ENCODE measurements at regions not wholly inside any gene's neighbourhood (a gene's known extent, or its start where the extent isn't known, plus 50 kb on each side); places are given as distances from the start of the nearest gene placed in this dataset.

GRCh38 chr11:43130616-43131015 is 181.2 kb upstream of the API5 start:
- no peaks in the 10 kb centered on the region for H3K9me3 ChIP-seq (replicated peaks in 1 of 2; ENCODE audit: control insufficient read depth in 1 of 2, insufficient read depth in 1 of 2, low read length in 2 of 2)
- intact Hi-C loops (cut with micrococcal nuclease): no loop called here
- no peaks in the 10 kb centered on the region for H3K27me3 ChIP-seq (ENCODE audit: control insufficient read depth in 2 of 2, insufficient read depth in 2 of 2, low read length in 2 of 2)
- no peaks in the 10 kb centered on the region for H3K36me3 Mint-ChIP-seq
- no peaks in the 10 kb centered on the region for H3K36me3 ChIP-seq (replicated peaks in 1 of 2; ENCODE audit: control insufficient read depth in 1 of 2, insufficient read depth in 2 of 2, low read length in 2 of 2)
- H3K4me2 ChIP-seq (replicated peaks; ENCODE audit: extremely low read depth, low read length, poor library complexity, severe bottlenecking): no peak overlapping the region
- no peaks in the 10 kb centered on the region for H3K4me1 ChIP-seq (ENCODE audit: control insufficient read depth in 1 of 2, insufficient read depth in 2 of 2, low read length in 2 of 2)
- H3K9ac ChIP-seq (ENCODE audit: insufficient read depth, low read length, poor library complexity, severe bottlenecking): no peak overlapping the region
- H3K4me1 Mint-ChIP-seq: no peaks in the 10 kb centered on the region
- H3K4me3 Mint-ChIP-seq: no peak overlapping the region
- H4K20me1 ChIP-seq (ENCODE audit: insufficient read depth, low read length): no peaks in the 10 kb centered on the region
- peaks cover 0 to 5% (median 3%) of the 10 kb centered on the region in 7 donors for H3K9me3 Mint-ChIP-seq
- 7% methylated on average over 2 of the region's 2 CpGs for WGBS (ENCODE audit: insufficient coverage)
- H2AFZ ChIP-seq (ENCODE audit: insufficient read depth, low read depth, low read length, poor library complexity, severe bottlenecking): no peak overlapping the region
- no peaks in the 10 kb centered on the region for H3K27me3 Mint-ChIP-seq (ENCODE audit: low read depth in 3 of 3)
- no peak for DNase-seq
- no peak overlapping the region for H3K4me3 ChIP-seq (replicated peaks in 1 of 3; ENCODE audit: low read depth in 2 of 3, low read length in 3 of 3)
- H3K27ac ChIP-seq (ENCODE audit: low read depth in 1 of 2, low read length in 2 of 2): no peak overlapping the region
- no peak overlapping the region for H3K27ac Mint-ChIP-seq
- H3K79me2 ChIP-seq (ENCODE audit: insufficient read depth, low read length): no peaks in the 10 kb centered on the region
- TF ChIP-seq CTCF (IDR thresholded peaks at IDR 0.05): no peak

GRCh38 chr11:43135966-43136534 is 175.7 kb upstream of the API5 start:
- H3K4me1 ChIP-seq (ENCODE audit: control insufficient read depth in 1 of 2, insufficient read depth in 2 of 2, low read length in 2 of 2): no peaks in the 10 kb centered on the region
- H3K9me3 ChIP-seq (replicated peaks in 1 of 2; ENCODE audit: control insufficient read depth in 1 of 2, insufficient read depth in 1 of 2, low read length in 2 of 2): no peaks in the 10 kb centered on the region
- no peaks in the 10 kb centered on the region for H3K27me3 ChIP-seq (ENCODE audit: control insufficient read depth in 2 of 2, insufficient read depth in 2 of 2, low read length in 2 of 2)
- intact Hi-C loops (cut with micrococcal nuclease): no loop called here
- no peak for DNase-seq
- no peak overlapping the region for H3K4me2 ChIP-seq (replicated peaks; ENCODE audit: extremely low read depth, low read length, poor library complexity, severe bottlenecking)
- no peaks in the 10 kb centered on the region for H4K20me1 ChIP-seq (ENCODE audit: insufficient read depth, low read length)
- H3K27ac Mint-ChIP-seq: no peak overlapping the region
- H3K27me3 Mint-ChIP-seq (ENCODE audit: low read depth in 3 of 3): peaks cover 0 to 1% (median 0%) of the 10 kb centered on the region in 3 donors
- H3K36me3 ChIP-seq (replicated peaks in 1 of 2; ENCODE audit: control insufficient read depth in 1 of 2, insufficient read depth in 2 of 2, low read length in 2 of 2): no peaks in the 10 kb centered on the region
- H3K9ac ChIP-seq (ENCODE audit: insufficient read depth, low read length, poor library complexity, severe bottlenecking): no peak overlapping the region
- H3K4me1 Mint-ChIP-seq: no peaks in the 10 kb centered on the region
- H3K9me3 Mint-ChIP-seq: peaks cover 0 to 12% (median 7%) of the 10 kb centered on the region in 7 donors
- H3K27ac ChIP-seq (ENCODE audit: low read depth in 1 of 2, low read length in 2 of 2): no peak overlapping the region
- no peak overlapping the region for H3K4me3 Mint-ChIP-seq
- no peak overlapping the region for H2AFZ ChIP-seq (ENCODE audit: insufficient read depth, low read depth, low read length, poor library complexity, severe bottlenecking)
- TF ChIP-seq CTCF (IDR thresholded peaks at IDR 0.05): no peak
- no peaks in the 10 kb centered on the region for H3K79me2 ChIP-seq (ENCODE audit: insufficient read depth, low read length)
- no peak overlapping the region for H3K4me3 ChIP-seq (replicated peaks in 1 of 3; ENCODE audit: low read depth in 2 of 3, low read length in 3 of 3)
- H3K36me3 Mint-ChIP-seq: no peaks in the 10 kb centered on the region
- WGBS (ENCODE audit: insufficient coverage): 97% methylated on average over 4 of the region's 5 CpGs
